ENCODE measurements at regions not wholly inside any gene's neighbourhood (a gene's known extent, or its start where the extent isn't known, plus 50 kb on each side); places are given as distances from the start of the nearest gene placed in this dataset.

DNA sequence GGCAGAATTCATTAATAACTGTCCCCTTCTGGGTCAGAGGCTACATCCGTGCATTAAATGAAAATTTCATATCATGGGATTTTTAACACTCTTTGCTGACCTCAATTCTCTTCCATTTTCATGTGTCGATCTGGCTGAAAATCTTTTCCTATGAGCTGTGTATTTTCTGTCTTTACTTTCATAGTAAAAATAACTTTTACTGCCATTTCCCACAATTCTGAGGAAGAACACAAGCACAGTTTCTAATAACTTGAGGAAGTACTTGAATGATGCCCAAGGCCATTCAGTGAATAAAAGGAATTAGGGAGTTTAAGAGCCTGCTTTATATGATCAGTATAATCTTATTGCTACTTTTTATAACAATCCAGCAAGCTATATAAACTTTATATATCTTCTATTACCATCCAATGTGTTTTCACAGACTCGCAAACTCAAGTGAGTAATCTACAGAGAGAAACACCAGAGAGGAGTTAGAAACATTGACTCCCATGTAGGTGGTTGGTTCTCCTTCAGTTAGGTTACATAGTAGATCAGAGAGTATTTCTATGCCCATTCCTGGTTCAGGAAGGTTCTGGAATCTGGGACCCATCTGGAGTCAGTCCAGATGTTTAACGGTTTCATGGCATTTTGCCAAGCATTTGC lies 340.0 kb downstream of the FBXO15 start:
- intact Hi-C loops (cut with micrococcal nuclease): no loop called here
- H3K79me2 ChIP-seq (ENCODE audit: insufficient read depth, low read length): no peaks in the 10 kb centered on the region
- TF ChIP-seq RAD21 (IDR thresholded peaks at IDR 0.05; ENCODE audit: low read depth) (no peak), FOSL1 (IDR thresholded peaks at IDR 0.05; ENCODE audit: low read depth) (no peak), JUND (IDR thresholded peaks at IDR 0.05) (no peak), SIN3A (IDR thresholded peaks at IDR 0.05; ENCODE audit: low read depth) (no peak), YY1 (IDR thresholded peaks at IDR 0.05; ENCODE audit: extremely low read depth, insufficient replicate concordance, low read depth, low read length) (no peak), EZH2 (IDR thresholded peaks at IDR 0.05) (no peak), POLR2AphosphoS5 (IDR thresholded peaks at IDR 0.05; ENCODE audit: low read depth, low read length) (no peak), EGR1 (IDR thresholded peaks at IDR 0.05; ENCODE audit: low read depth) (no peak), ZFX (IDR thresholded peaks at IDR 0.05) (no peak), ZNF274 (IDR thresholded peaks at IDR 0.05; ENCODE audit: low read depth, low read length) (no peak), CBX3 (IDR thresholded peaks at IDR 0.05; ENCODE audit: low read depth) (no peak), EZH2phosphoT487 (IDR thresholded peaks at IDR 0.05; ENCODE audit: borderline replicate concordance) (no peak)
- TF ChIP-seq, protein P1, sequence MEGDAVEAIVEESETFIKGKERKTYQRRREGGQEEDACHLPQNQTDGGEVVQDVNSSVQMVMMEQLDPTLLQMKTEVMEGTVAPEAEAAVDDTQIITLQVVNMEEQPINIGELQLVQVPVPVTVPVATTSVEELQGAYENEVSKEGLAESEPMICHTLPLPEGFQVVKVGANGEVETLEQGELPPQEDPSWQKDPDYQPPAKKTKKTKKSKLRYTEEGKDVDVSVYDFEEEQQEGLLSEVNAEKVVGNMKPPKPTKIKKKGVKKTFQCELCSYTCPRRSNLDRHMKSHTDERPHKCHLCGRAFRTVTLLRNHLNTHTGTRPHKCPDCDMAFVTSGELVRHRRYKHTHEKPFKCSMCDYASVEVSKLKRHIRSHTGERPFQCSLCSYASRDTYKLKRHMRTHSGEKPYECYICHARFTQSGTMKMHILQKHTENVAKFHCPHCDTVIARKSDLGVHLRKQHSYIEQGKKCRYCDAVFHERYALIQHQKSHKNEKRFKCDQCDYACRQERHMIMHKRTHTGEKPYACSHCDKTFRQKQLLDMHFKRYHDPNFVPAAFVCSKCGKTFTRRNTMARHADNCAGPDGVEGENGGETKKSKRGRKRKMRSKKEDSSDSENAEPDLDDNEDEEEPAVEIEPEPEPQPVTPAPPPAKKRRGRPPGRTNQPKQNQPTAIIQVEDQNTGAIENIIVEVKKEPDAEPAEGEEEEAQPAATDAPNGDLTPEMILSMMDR (IDR thresholded peaks at IDR 0.05 in 2 of 3, conservative IDR thresholded peaks at IDR 0.05 in 1 of 3; ENCODE audit: borderline replicate concordance in 1 of 3, insufficient read depth in 1 of 3, low read depth in 2 of 3, low read length in 2 of 3): no peak
- TF ChIP-seq, protein P2, sequence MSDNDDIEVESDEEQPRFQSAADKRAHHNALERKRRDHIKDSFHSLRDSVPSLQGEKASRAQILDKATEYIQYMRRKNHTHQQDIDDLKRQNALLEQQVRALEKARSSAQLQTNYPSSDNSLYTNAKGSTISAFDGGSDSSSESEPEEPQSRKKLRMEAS (IDR thresholded peaks at IDR 0.05): no peak
- H3K9ac ChIP-seq (ENCODE audit: low read length): no peak overlapping the region
- H2AFZ ChIP-seq (ENCODE audit: low read depth, low read length, poor library complexity, severe bottlenecking): no peak overlapping the region
- no peak for DNase-seq (ENCODE audit: low read depth, low spot score)
- no TSS peak for BruUV-seq (replicated peaks)
- H4K20me1 ChIP-seq (ENCODE audit: insufficient read depth): no peaks in the 10 kb centered on the region
- no peaks in the 10 kb centered on the region for H3K27me3 ChIP-seq (ENCODE audit: insufficient read depth, low read length)
- no peaks in the 10 kb centered on the region for H3K9me2 ChIP-seq (ENCODE audit: insufficient read depth)
- no peak for ATAC-seq
- H3K4me2 ChIP-seq (ENCODE audit: low read length): no peak overlapping the region
- H3K36me3 ChIP-seq (ENCODE audit: control insufficient read depth in 1 of 2, insufficient read depth in 2 of 2, low read length in 2 of 2): no peaks in the 10 kb centered on the region
- ChIA-PET RAD21 (ENCODE audit: low non-redundant PET in 1 of 2, low total read pairs in 2 of 2, uncharacterized antibody in 2 of 2, unreplicated experiment in 2 of 2) (no interaction called here), POLR2A (no interaction called here), CTCF (no interaction called here)
- H3K4me1 ChIP-seq (ENCODE audit: control insufficient read depth in 1 of 2, insufficient read depth in 2 of 2, low read length in 2 of 2): no peaks in the 10 kb centered on the region
- no peak overlapping the region for H3K4me3 ChIP-seq (replicated peaks in 1 of 2; ENCODE audit: low read depth in 1 of 2, low read length in 2 of 2)
- H3K9me3 ChIP-seq (ENCODE audit: control insufficient read depth in 1 of 2, insufficient read depth in 1 of 2, low read depth in 1 of 2, low read length in 2 of 2): peaks cover 4 to 15% of the 10 kb centered on the region in 2 experiments; a peak in 2 of 4 replicates
- no peak overlapping the region for H3K27ac ChIP-seq (ENCODE audit: low read depth, low read length)
